ENCODE measurements at regions not wholly inside any gene's neighbourhood (a gene's known extent, or its start where the extent isn't known, plus 50 kb on each side); places are given as distances from the start of the nearest gene placed in this dataset.

DNA sequence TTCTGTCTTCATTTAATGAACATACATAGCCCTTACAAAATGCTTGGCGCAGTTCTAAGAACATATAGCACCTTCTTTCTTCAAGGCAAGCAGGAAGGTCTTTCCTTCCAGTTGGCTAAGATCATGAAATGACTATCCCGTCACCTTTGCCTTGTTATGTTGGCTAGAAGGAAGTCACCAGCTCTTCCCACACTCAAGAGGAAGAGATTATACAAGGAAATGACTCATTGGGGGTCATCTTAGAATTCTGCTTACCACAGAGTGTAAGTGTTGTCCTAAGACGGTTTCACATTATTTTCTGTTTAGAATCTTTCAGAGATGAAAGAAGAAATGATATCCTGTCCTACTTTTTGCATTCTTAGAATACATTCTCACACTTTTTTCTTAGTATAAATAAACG lies 808.0 kb upstream of the LUZP2 start:
- Histone ChIP-seq H3K4me3 (ENCODE audit: low read length in 2 of 2) (no peak overlapping the region), H3K27ac (ENCODE audit: low read depth in 2 of 2, low read length in 2 of 2) (no peak overlapping the region), H3K27me3 (ENCODE audit: control insufficient read depth in 2 of 2, insufficient read depth in 2 of 2, low read length in 2 of 2) (no peaks in the 10 kb centered on the region), H3K9me3 (ENCODE audit: control insufficient read depth in 2 of 2, low read length in 2 of 2) (no peaks in the 10 kb centered on the region), H3K36me3 (ENCODE audit: control insufficient read depth in 2 of 2, insufficient read depth in 2 of 2, low read length in 2 of 2) (no peaks in the 10 kb centered on the region), H3K4me1 (ENCODE audit: control insufficient read depth in 2 of 2, insufficient read depth in 2 of 2, low read length in 2 of 2) (no peaks in the 10 kb centered on the region), H3K9ac (ENCODE audit: low read depth in 1 of 2, low read length in 2 of 2) (no peak overlapping the region)

DNA sequence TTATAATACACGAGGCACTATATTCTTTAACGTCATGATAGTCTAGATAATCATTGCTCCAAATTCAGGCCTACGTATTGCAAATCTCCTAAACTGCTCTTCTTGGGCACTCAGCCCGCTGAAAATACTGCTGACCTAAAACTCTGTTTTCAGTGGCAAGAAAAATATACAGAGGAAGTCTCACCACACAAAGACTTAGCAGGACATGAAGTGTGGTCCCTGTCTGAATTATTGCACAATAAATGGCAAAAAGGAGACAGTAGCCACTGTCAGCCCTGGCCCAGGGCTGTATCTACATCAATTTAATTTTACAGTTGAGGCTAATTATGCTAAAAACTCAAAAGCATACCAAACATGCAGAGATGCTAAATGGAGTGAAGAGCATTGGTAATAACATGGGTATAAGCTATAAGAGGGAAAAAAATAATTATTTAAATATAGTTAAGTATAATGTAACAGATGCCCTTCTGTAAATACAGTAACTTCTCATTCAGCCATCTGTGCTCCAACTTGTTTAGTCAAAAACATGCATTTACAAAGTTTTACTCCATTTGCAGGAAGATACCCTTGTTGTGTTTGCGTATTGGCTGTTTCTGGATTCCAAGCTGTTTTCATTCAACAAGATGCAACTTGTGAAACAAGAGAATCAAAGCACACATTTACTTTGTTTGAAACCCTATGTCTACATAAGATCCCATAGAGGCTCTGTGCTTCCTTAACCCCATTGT lies 800.0 kb upstream of the LUZP2 start:
- Histone ChIP-seq H3K27me3 (ENCODE audit: control insufficient read depth in 2 of 2, insufficient read depth in 2 of 2, low read length in 2 of 2) (no peaks in the 10 kb centered on the region), H3K36me3 (ENCODE audit: control insufficient read depth in 2 of 2, insufficient read depth in 2 of 2, low read length in 2 of 2) (no peaks in the 10 kb centered on the region), H3K9ac (ENCODE audit: low read depth in 1 of 2, low read length in 2 of 2) (no peak overlapping the region), H3K4me1 (ENCODE audit: control insufficient read depth in 2 of 2, insufficient read depth in 2 of 2, low read length in 2 of 2) (no peaks in the 10 kb centered on the region), H3K9me3 (ENCODE audit: control insufficient read depth in 2 of 2, low read length in 2 of 2) (no peaks in the 10 kb centered on the region), H3K4me3 (ENCODE audit: low read length in 2 of 2) (no peak overlapping the region), H3K27ac (ENCODE audit: low read depth in 2 of 2, low read length in 2 of 2) (no peak overlapping the region)

DNA sequence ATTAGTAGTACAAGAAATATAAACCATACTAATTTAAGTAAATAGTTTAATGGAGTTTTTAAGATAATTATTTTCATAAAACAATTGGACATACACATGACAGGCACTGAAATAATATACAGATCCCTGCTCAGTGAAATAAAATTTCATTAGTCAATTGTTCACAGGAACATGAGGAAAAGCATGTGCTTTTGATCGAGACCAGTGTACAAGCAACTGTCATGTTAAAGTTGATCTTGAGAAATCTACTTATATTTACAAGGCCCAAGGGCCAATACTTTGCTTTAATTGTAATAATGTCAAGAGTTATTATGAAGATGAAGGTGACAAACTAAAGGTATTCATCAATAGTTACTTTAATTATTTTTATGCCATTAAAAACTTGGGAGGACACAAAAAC lies 792.7 kb upstream of the LUZP2 start:
- Histone ChIP-seq H3K9ac (ENCODE audit: low read depth in 1 of 2, low read length in 2 of 2) (no peak overlapping the region), H3K27me3 (ENCODE audit: control insufficient read depth in 2 of 2, insufficient read depth in 2 of 2, low read length in 2 of 2) (no peaks in the 10 kb centered on the region), H3K4me1 (ENCODE audit: control insufficient read depth in 2 of 2, insufficient read depth in 2 of 2, low read length in 2 of 2) (no peaks in the 10 kb centered on the region), H3K36me3 (ENCODE audit: control insufficient read depth in 2 of 2, insufficient read depth in 2 of 2, low read length in 2 of 2) (no peaks in the 10 kb centered on the region), H3K4me3 (ENCODE audit: low read length in 2 of 2) (no peak overlapping the region), H3K9me3 (ENCODE audit: control insufficient read depth in 2 of 2, low read length in 2 of 2) (no peaks in the 10 kb centered on the region), H3K27ac (ENCODE audit: low read depth in 2 of 2, low read length in 2 of 2) (no peak overlapping the region)

DNA sequence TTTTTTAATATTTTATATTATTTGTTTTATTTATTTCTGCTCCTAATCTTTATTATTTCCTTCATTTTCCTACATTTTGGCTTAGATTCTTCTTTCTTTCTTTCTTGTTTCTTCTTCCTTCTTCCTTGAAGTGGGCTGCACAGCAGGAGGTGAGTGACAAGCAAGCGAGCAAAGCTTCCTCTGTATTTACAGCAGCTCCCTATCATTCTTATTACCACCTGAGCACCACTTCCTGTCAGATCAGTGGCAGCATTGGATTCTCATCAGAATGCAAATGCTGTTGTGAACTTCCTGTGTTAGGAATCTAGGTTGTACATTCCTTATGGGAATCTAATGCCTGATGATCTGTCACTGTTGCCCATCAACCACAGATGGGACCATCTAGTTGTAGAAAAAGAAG lies 784.9 kb upstream of the LUZP2 start:
- H3K4me1 ChIP-seq (ENCODE audit: control insufficient read depth in 2 of 2, insufficient read depth in 2 of 2, low read length in 2 of 2), result no peaks in the 10 kb centered on the region
- no peaks in the 10 kb centered on the region for H3K27me3 ChIP-seq (ENCODE audit: control insufficient read depth in 2 of 2, insufficient read depth in 2 of 2, low read length in 2 of 2)
- no peak overlapping the region for H3K27ac ChIP-seq (ENCODE audit: low read depth in 2 of 2, low read length in 2 of 2)
- no peaks in the 10 kb centered on the region for H3K36me3 ChIP-seq (ENCODE audit: control insufficient read depth in 2 of 2, insufficient read depth in 2 of 2, low read length in 2 of 2)
- no peak overlapping the region for H3K9ac ChIP-seq (ENCODE audit: low read depth in 1 of 2, low read length in 2 of 2)
- no peak overlapping the region for H3K4me3 ChIP-seq (ENCODE audit: low read length in 2 of 2)
- H3K9me3 ChIP-seq (ENCODE audit: control insufficient read depth in 2 of 2, low read length in 2 of 2), result no peaks in the 10 kb centered on the region

DNA sequence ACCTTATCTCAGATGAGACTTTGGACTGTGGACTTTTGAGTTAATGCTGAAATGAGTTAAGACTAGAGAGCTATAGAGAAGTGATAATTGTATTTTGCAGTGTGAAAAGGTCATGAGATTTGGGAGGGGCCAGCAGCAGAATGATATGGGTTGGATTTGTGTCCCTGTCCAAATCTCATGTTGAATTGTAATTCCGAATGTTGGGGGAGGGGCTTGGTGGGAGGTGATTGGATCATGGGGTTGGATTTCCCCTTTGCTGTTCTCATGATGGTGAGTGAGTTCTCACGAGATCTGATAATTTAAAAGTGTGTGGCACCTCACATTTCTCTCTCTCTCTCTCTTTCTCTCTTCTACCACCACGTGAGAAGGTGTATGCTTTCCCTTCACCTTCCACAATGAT lies 777.8 kb upstream of the LUZP2 start:
- Histone ChIP-seq H3K9me3 (ENCODE audit: control insufficient read depth in 2 of 2, low read length in 2 of 2) (no peaks in the 10 kb centered on the region), H3K27me3 (ENCODE audit: control insufficient read depth in 2 of 2, insufficient read depth in 2 of 2, low read length in 2 of 2) (no peaks in the 10 kb centered on the region), H3K4me3 (ENCODE audit: low read length in 2 of 2) (no peak overlapping the region), H3K4me1 (ENCODE audit: control insufficient read depth in 2 of 2, insufficient read depth in 2 of 2, low read length in 2 of 2) (no peaks in the 10 kb centered on the region), H3K9ac (ENCODE audit: low read depth in 1 of 2, low read length in 2 of 2) (no peak overlapping the region), H3K27ac (ENCODE audit: low read depth in 2 of 2, low read length in 2 of 2) (no peak overlapping the region), H3K36me3 (ENCODE audit: control insufficient read depth in 2 of 2, insufficient read depth in 2 of 2, low read length in 2 of 2) (no peaks in the 10 kb centered on the region)

DNA sequence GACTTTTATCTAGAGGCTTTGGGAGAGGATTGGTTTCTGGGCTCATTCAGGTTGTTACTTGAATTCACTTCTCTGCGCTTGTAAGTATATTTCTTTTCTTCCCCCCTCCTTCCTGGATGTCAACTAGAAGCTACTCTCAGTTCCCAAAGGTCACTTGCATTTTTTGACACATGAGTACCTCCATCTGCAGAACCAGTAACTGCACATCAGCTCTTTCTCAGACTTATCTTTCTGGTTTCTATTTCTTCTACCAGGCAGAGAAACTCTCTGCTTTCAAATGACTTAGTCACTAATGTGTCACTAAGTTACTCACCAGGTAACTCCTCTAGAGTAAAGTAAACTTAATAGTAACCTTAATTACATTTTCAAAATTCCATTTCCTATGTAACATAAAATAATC lies 773.0 kb upstream of the LUZP2 start:
- Histone ChIP-seq H3K4me3 (ENCODE audit: low read length in 2 of 2) (no peak overlapping the region), H3K27me3 (ENCODE audit: control insufficient read depth in 2 of 2, insufficient read depth in 2 of 2, low read length in 2 of 2) (no peaks in the 10 kb centered on the region), H3K27ac (ENCODE audit: low read depth in 2 of 2, low read length in 2 of 2) (no peak overlapping the region), H3K9me3 (ENCODE audit: control insufficient read depth in 2 of 2, low read length in 2 of 2) (no peaks in the 10 kb centered on the region), H3K4me1 (ENCODE audit: control insufficient read depth in 2 of 2, insufficient read depth in 2 of 2, low read length in 2 of 2) (no peaks in the 10 kb centered on the region), H3K36me3 (ENCODE audit: control insufficient read depth in 2 of 2, insufficient read depth in 2 of 2, low read length in 2 of 2) (no peaks in the 10 kb centered on the region), H3K9ac (ENCODE audit: low read depth in 1 of 2, low read length in 2 of 2) (no peak overlapping the region)

DNA sequence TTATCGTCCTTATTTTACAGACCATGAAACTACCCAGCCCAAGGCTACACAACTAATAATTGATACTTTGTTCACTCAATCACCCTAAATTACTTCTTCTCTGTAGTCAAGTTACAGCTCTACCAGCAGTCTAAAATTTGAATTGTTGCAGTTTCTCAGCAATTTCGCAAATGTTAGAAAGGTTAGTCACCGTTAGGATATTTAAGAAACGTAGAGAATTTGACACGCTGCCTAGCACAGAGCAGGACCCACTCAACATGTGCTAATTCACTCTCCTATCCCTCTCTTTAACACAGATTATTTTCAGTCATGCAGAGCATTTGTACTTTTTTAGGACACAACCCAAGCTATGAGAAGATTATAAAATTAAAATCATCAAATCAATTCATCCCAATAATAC lies 771.1 kb upstream of the LUZP2 start:
- Histone ChIP-seq H3K27ac (ENCODE audit: low read depth in 2 of 2, low read length in 2 of 2) (no peak overlapping the region), H3K4me1 (ENCODE audit: control insufficient read depth in 2 of 2, insufficient read depth in 2 of 2, low read length in 2 of 2) (no peaks in the 10 kb centered on the region), H3K27me3 (ENCODE audit: control insufficient read depth in 2 of 2, insufficient read depth in 2 of 2, low read length in 2 of 2) (no peaks in the 10 kb centered on the region)

DNA sequence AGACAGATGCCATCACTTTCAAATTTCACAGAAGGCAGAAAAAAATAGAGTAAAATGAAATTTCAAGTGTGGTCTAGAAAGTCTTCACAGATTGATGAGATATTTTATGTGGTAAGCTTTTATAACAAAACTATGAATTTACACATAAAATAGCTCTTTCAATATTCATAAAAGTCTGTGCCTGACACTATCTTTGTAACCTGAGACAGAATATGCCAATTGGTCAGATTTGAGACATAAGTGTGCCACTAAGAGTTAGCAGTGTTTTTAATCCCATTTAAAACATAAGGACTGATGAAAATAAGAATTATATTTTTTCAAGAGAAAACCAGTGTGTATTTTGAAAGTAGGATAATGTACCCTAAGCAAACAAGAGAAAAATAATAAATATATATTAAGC lies 769.5 kb upstream of the LUZP2 start:
- H3K36me3 ChIP-seq (ENCODE audit: control insufficient read depth in 2 of 2, insufficient read depth in 2 of 2, low read length in 2 of 2), result no peaks in the 10 kb centered on the region
- H3K27me3 ChIP-seq (ENCODE audit: control insufficient read depth in 2 of 2, insufficient read depth in 2 of 2, low read length in 2 of 2), result no peaks in the 10 kb centered on the region
- H3K4me3 ChIP-seq (ENCODE audit: low read length in 2 of 2), result no peak overlapping the region
- H3K9me3 ChIP-seq (ENCODE audit: control insufficient read depth in 2 of 2, low read length in 2 of 2), result no peaks in the 10 kb centered on the region
- H3K4me1 ChIP-seq (ENCODE audit: control insufficient read depth in 2 of 2, insufficient read depth in 2 of 2, low read length in 2 of 2), result no peaks in the 10 kb centered on the region
- H3K27ac ChIP-seq (ENCODE audit: low read depth in 2 of 2, low read length in 2 of 2), result no peak overlapping the region
- no peak overlapping the region for H3K9ac ChIP-seq (ENCODE audit: low read depth in 1 of 2, low read length in 2 of 2)

More for the DNA sequence above, 771.1 kb upstream of the LUZP2 start:
- Histone ChIP-seq H3K4me3 (ENCODE audit: low read length in 2 of 2) (no peak overlapping the region), H3K9ac (ENCODE audit: low read depth in 1 of 2, low read length in 2 of 2) (no peak overlapping the region), H3K9me3 (ENCODE audit: control insufficient read depth in 2 of 2, low read length in 2 of 2) (no peaks in the 10 kb centered on the region), H3K36me3 (ENCODE audit: control insufficient read depth in 2 of 2, insufficient read depth in 2 of 2, low read length in 2 of 2) (no peaks in the 10 kb centered on the region)

DNA sequence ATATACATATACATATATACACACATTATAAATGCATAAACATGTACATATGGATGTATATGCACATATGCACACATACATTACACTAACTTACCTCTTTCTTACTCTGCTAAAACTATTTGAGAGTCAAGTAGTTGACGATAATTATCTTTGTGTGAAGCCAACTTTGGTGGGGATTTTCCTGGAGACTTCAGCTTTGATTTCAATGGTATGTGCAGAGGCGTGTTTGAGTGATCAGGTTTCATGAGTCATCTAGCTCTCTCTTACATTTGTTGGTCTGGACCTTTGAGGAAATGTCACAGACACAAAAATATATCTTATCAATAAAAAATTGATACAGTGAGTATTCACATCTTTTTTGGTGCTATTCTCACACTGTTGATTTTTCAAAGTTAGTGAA lies 769.1 kb upstream of the LUZP2 start:
- Histone ChIP-seq H3K36me3 (ENCODE audit: control insufficient read depth in 2 of 2, insufficient read depth in 2 of 2, low read length in 2 of 2) (no peaks in the 10 kb centered on the region), H3K4me3 (ENCODE audit: low read length in 2 of 2) (no peak overlapping the region), H3K9me3 (ENCODE audit: control insufficient read depth in 2 of 2, low read length in 2 of 2) (no peaks in the 10 kb centered on the region), H3K4me1 (ENCODE audit: control insufficient read depth in 2 of 2, insufficient read depth in 2 of 2, low read length in 2 of 2) (no peaks in the 10 kb centered on the region), H3K27ac (ENCODE audit: low read depth in 2 of 2, low read length in 2 of 2) (no peak overlapping the region), H3K27me3 (ENCODE audit: control insufficient read depth in 2 of 2, insufficient read depth in 2 of 2, low read length in 2 of 2) (no peaks in the 10 kb centered on the region), H3K9ac (ENCODE audit: low read depth in 1 of 2, low read length in 2 of 2) (no peak overlapping the region)

DNA sequence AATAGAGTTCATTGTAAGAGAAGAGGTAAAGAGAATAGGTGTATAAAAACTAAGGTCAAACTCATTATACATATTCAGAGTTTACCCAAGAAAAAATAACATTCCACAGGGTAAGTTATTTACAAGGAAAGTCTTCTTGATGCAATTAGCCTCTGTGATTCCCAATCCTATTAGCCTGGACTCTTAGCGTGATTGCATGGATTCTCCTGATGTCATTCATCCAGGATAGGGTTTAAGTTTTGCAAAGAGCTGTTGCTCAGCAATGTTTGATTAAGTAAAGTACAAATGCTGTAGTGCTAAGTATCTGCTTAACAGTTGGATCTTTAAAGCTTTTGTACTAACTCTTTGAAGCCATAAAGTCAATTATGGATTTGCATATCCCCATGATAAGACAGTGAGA lies 767.8 kb upstream of the LUZP2 start:
- Histone ChIP-seq H3K27ac (ENCODE audit: low read depth in 2 of 2, low read length in 2 of 2) (no peak overlapping the region), H3K4me1 (ENCODE audit: control insufficient read depth in 2 of 2, insufficient read depth in 2 of 2, low read length in 2 of 2) (no peaks in the 10 kb centered on the region), H3K27me3 (ENCODE audit: control insufficient read depth in 2 of 2, insufficient read depth in 2 of 2, low read length in 2 of 2) (no peaks in the 10 kb centered on the region), H3K9ac (ENCODE audit: low read depth in 1 of 2, low read length in 2 of 2) (no peak overlapping the region), H3K36me3 (ENCODE audit: control insufficient read depth in 2 of 2, insufficient read depth in 2 of 2, low read length in 2 of 2) (no peaks in the 10 kb centered on the region), H3K4me3 (ENCODE audit: low read length in 2 of 2) (no peak overlapping the region), H3K9me3 (ENCODE audit: control insufficient read depth in 2 of 2, low read length in 2 of 2) (no peaks in the 10 kb centered on the region)

All from mucosa of rectum (tissue), 2 donors.